Panc1 (cell line): ENCODE measurements at regions not wholly inside any gene's neighbourhood (a gene's known extent, or its start where the extent isn't known, plus 50 kb on each side); places are given as distances from the start of the nearest gene placed in this dataset.

Experiments
- ATAC-seq: fragments of 200-7000 bp; cut with Tn5 transposase; 2 replicates; pipeline ENCODE4 v1.9.1; 2020; ENCODE audit warnings: mild to moderate bottlenecking, moderate library complexity
- BruUV-seq: library from RNA; stranded (reverse); fragments of 400-500 nt; replicated peaks from 2 replicates; lab custom pipeline; 2021; lab: Mats Ljungman, UMichigan
- CTCF ChIA-PET: fragments of 300-600 bp; sonication (Branson Sonifier 250); formaldehyde crosslinking; loops from one replicate; lab custom pipeline; 2022; ENCODE audit warnings: antibody characterized with exemption; lab: Charles Lee
- POLR2A ChIA-PET: fragments of 300-600 bp; sonication (Branson Sonifier 250); formaldehyde crosslinking; loops from one replicate; lab custom pipeline; 2022; ENCODE audit warnings: antibody characterized with exemption; lab: Charles Lee
- DNase-seq: peaks from one replicate; pipeline ENCODE4 v3.0.0-alpha.2; 2010; ENCODE audit warnings: low read depth, low spot score
- H3K27ac ChIP-seq: 2 replicates; pipeline ENCODE4 v1.5.1; 2011; ENCODE audit warnings: mild to moderate bottlenecking, low read length, inconsistent platforms
- H3K27me3 ChIP-seq: fragments of 200-500 bp; sonication (Bioruptor generic); 2 replicates; pipeline ENCODE4 v1.6.0; 2014; ENCODE audit warnings: low read length, inconsistent platforms; ENCODE audit not compliant: control insufficient read depth, insufficient read depth
- H3K36me3 ChIP-seq: fragments of 200-500 bp; sonication (Bioruptor generic); 2 replicates; pipeline ENCODE4 v1.5.1; 2014; ENCODE audit warnings: inconsistent platforms, mild to moderate bottlenecking, low read length, moderate library complexity; ENCODE audit not compliant: control insufficient read depth, insufficient read depth
- H3K4me1 ChIP-seq: 2 replicates; pipeline ENCODE4 v1.5.1; 2011; ENCODE audit warnings: inconsistent platforms, mild to moderate bottlenecking, low read length, moderate library complexity; ENCODE audit not compliant: control insufficient read depth, insufficient read depth
- H3K4me3 ChIP-seq, 2 experiments: 2 replicates each; pipeline ENCODE4 v1.5.1; 2011 to 2012; ENCODE audit warnings: low read depth in 2 of 2, low read length in 2 of 2, mild to moderate bottlenecking in 2 of 2, inconsistent platforms in 1 of 2, moderate library complexity in 1 of 2
- H3K9me3 ChIP-seq: fragments of 200-500 bp; sonication (Bioruptor generic); 2 replicates; pipeline ENCODE4 v1.5.1; 2014; ENCODE audit warnings: low read depth, mild to moderate bottlenecking, inconsistent platforms, low read length, moderate library complexity; ENCODE audit not compliant: control insufficient read depth, insufficient read depth
- CTCF ChIP-seq: fragments of 450-650 bp; IDR thresholded peaks from 2 replicates; pipeline ENCODE4 v1.5.1; 2017; ENCODE audit warnings: mild to moderate bottlenecking
- POLR2AphosphoS5 ChIP-seq: IDR thresholded peaks from 2 replicates; pipeline ENCODE4 v1.6.1; 2012; ENCODE audit warnings: mild to moderate bottlenecking, low read depth, low read length, moderate library complexity
- SIN3A ChIP-seq: IDR thresholded peaks from 2 replicates; pipeline ENCODE4 v1.6.1; 2012; ENCODE audit warnings: low read depth, mild to moderate bottlenecking, low read length, moderate library complexity, borderline replicate concordance; ENCODE audit not compliant: insufficient read depth
- TCF7L2 ChIP-seq: IDR thresholded peaks from 2 replicates; pipeline ENCODE4 v1.6.1; 2011; ENCODE audit warnings: mild to moderate bottlenecking, low read depth, low read length, inconsistent platforms
- in situ Hi-C: cut with HindIII; loops from 2 replicates; pipeline ENCODE4 v1.10.0; 2016; ENCODE audit warnings: low sequenced_read_pairs, low pct_unique_long_range_greater_than_20kb
- intact Hi-C: fragments of 100-400 bp; cut with micrococcal nuclease; formaldehyde crosslinking; loops from one replicate; pipeline ENCODE4 v1.10.0; 2022; ENCODE audit not compliant: unreplicated experiment
- TF ChIP-seq, protein P1 (sequence below), 2 experiments: IDR thresholded peaks; 2 replicates each; pipeline ENCODE4 v1.6.1; 2011 to 2012; ENCODE audit warnings: low read depth in 2 of 2, control low read depth in 1 of 2, low read length in 1 of 2, mild to moderate bottlenecking in 1 of 2, moderate library complexity in 1 of 2; ENCODE audit not compliant: insufficient read depth in 1 of 2

GRCh38 chr10:9845075-9845474, 1172.6 kb upstream of the CELF2 start:
- ChIA-PET POLR2A (no interaction called here), CTCF (no interaction called here)
- Histone ChIP-seq H3K36me3 (no peaks in the 10 kb centered on the region), H3K27me3 (no peaks in the 10 kb centered on the region), H3K9me3 (no peaks in the 10 kb centered on the region), H3K4me1 (no peaks in the 10 kb centered on the region), H3K4me3 (no peak overlapping the region), H3K27ac (no peak overlapping the region)
- no TSS peak for BruUV-seq
- intact Hi-C loops = no loop called here
- TF ChIP-seq SIN3A (no peak), TCF7L2 (no peak), POLR2AphosphoS5 (no peak), CTCF (no peak)
- TF ChIP-seq, protein P1, sequence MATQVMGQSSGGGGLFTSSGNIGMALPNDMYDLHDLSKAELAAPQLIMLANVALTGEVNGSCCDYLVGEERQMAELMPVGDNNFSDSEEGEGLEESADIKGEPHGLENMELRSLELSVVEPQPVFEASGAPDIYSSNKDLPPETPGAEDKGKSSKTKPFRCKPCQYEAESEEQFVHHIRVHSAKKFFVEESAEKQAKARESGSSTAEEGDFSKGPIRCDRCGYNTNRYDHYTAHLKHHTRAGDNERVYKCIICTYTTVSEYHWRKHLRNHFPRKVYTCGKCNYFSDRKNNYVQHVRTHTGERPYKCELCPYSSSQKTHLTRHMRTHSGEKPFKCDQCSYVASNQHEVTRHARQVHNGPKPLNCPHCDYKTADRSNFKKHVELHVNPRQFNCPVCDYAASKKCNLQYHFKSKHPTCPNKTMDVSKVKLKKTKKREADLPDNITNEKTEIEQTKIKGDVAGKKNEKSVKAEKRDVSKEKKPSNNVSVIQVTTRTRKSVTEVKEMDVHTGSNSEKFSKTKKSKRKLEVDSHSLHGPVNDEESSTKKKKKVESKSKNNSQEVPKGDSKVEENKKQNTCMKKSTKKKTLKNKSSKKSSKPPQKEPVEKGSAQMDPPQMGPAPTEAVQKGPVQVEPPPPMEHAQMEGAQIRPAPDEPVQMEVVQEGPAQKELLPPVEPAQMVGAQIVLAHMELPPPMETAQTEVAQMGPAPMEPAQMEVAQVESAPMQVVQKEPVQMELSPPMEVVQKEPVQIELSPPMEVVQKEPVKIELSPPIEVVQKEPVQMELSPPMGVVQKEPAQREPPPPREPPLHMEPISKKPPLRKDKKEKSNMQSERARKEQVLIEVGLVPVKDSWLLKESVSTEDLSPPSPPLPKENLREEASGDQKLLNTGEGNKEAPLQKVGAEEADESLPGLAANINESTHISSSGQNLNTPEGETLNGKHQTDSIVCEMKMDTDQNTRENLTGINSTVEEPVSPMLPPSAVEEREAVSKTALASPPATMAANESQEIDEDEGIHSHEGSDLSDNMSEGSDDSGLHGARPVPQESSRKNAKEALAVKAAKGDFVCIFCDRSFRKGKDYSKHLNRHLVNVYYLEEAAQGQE (IDR thresholded peaks at IDR 0.05; ENCODE audit: insufficient read depth in 1 of 2, low read depth in 2 of 2, low read length in 1 of 2) = no peak
- no peak for ATAC-seq
- in situ Hi-C loops = no loop called here
- DNase-seq = no peak

GRCh38 chr10:9848278-9848677, 1169.4 kb upstream of the CELF2 start:
- no TSS peak for BruUV-seq
- ChIA-PET CTCF (no interaction called here), POLR2A (no interaction called here)
- Histone ChIP-seq H3K4me1 (no peaks in the 10 kb centered on the region), H3K36me3 (no peaks in the 10 kb centered on the region), H3K27ac (no peak overlapping the region), H3K27me3 (no peaks in the 10 kb centered on the region), H3K4me3 (no peak overlapping the region), H3K9me3 (0 out of 2 replicates have a peak, but pooled peaks cover 3% of the 10 kb centered on the region)
- intact Hi-C loops = no loop called here
- in situ Hi-C loops = no loop called here
- ATAC-seq (no peak), DNase-seq (no peak)
- TF ChIP-seq CTCF (no peak), POLR2AphosphoS5 (no peak), TCF7L2 (no peak), SIN3A (no peak)
- TF ChIP-seq, protein P1 (IDR thresholded peaks at IDR 0.05; ENCODE audit: insufficient read depth in 1 of 2, low read depth in 2 of 2, low read length in 1 of 2) = no peak
